IPS-NIHi11 (cell line): ENCODE measurements at regions not wholly inside any gene's neighbourhood (a gene's known extent, or its start where the extent isn't known, plus 50 kb on each side); places are given as distances from the start of the nearest gene placed in this dataset.
A peak's percentile ranks its signal among the peaks of the same experiment; 100 is the strongest.

Source experiments
- DNase-seq: peaks from one replicate; pipeline ENCODE4 v3.0.0; 2012; ENCODE audit warnings: mixed read lengths, low spot score

GRCh38 chr21:27513825-27514224 is 546.9 kb upstream of the ADAMTS5 start:
- no peak for DNase-seq

- DNase-seq = no peak
These were observed 546.1 kb upstream of the ADAMTS5 start for GRCh38 chr21:27513016-27513415.

- peak; percentile 5 for DNase-seq
These were observed 544.3 kb upstream of the ADAMTS5 start for GRCh38 chr21:27511233-27511632.

GRCh38 chr21:27507695-27508094 is 540.8 kb upstream of the ADAMTS5 start:
- no peak for DNase-seq

- no peak for DNase-seq
These were observed 538.6 kb upstream of the ADAMTS5 start for GRCh38 chr21:27505516-27505915.

- DNase-seq = no peak
These were observed 535.9 kb upstream of the ADAMTS5 start for GRCh38 chr21:27502801-27503200.

- DNase-seq = no peak
These were observed 531.1 kb upstream of the ADAMTS5 start for GRCh38 chr21:27498025-27498424.

- DNase-seq = no peak
These were observed 528.9 kb upstream of the ADAMTS5 start for GRCh38 chr21:27495836-27496235.

GRCh38 chr21:27493542-27493941 is 526.7 kb upstream of the ADAMTS5 start:
- DNase-seq = no peak

GRCh38 chr21:27487676-27488075 is 520.8 kb upstream of the ADAMTS5 start:
- no peak for DNase-seq

GRCh38 chr21:27480841-27481261 is 514.0 kb upstream of the ADAMTS5 start:
- no peak for DNase-seq

GRCh38 chr21:27477296-27477695 is 510.4 kb upstream of the ADAMTS5 start:
- DNase-seq = no peak

GRCh38 chr21:27476696-27477095 is 509.8 kb upstream of the ADAMTS5 start:
- DNase-seq = no peak

GRCh38 chr21:27475363-27475955 is 508.6 kb upstream of the ADAMTS5 start:
- no peak for DNase-seq

GRCh38 chr21:27467366-27467765 is 500.5 kb upstream of the ADAMTS5 start:
- DNase-seq = no peak

- DNase-seq = no peak
These were observed 499.3 kb upstream of the ADAMTS5 start for GRCh38 chr21:27466140-27466539.

GRCh38 chr21:27464648-27465047 is 497.8 kb upstream of the ADAMTS5 start:
- DNase-seq = no peak

- no peak for DNase-seq
These were observed 495.8 kb upstream of the ADAMTS5 start for GRCh38 chr21:27462726-27463125.

- DNase-seq = no peak
These were observed 487.3 kb upstream of the ADAMTS5 start for GRCh38 chr21:27454234-27454633.

GRCh38 chr21:27451116-27451515 is 484.2 kb upstream of the ADAMTS5 start:
- no peak for DNase-seq

GRCh38 chr21:27450216-27450615 is 483.3 kb upstream of the ADAMTS5 start:
- DNase-seq = no peak

- DNase-seq = no peak
These were observed 482.1 kb upstream of the ADAMTS5 start for GRCh38 chr21:27448960-27449359.

- no peak for DNase-seq
These were observed 481.0 kb upstream of the ADAMTS5 start for GRCh38 chr21:27447843-27448242.

- no peak for DNase-seq
These were observed 462.9 kb upstream of the ADAMTS5 start for GRCh38 chr21:27429710-27430341.
